RWPE2 (cell line): ENCODE measurements at regions not wholly inside any gene's neighbourhood (a gene's known extent, or its start where the extent isn't known, plus 50 kb on each side); places are given as distances from the start of the nearest gene placed in this dataset.

Source experiments
- ATAC-seq: fragments of 200-7000 bp; cut with Tn5 transposase; 3 replicates; pipeline ENCODE4 v1.9.1; 2021; ENCODE audit warnings: low read depth
- DNase-seq: peaks from one replicate; pipeline ENCODE4 v3.0.0-alpha.2; 2020; ENCODE audit warnings: low spot score
- H3K27ac ChIP-seq: fragments of 450-650 bp; 2 replicates; pipeline ENCODE4 v1.5.1; 2017; ENCODE audit warnings: mild to moderate bottlenecking; ENCODE audit not compliant: poor library complexity, severe bottlenecking
- H3K27me3 ChIP-seq: fragments of 250-450 bp; sonication (Bioruptor Pico); 2 replicates; pipeline ENCODE4 v1.5.1; 2021; ENCODE audit warnings: mild to moderate bottlenecking, moderate library complexity; ENCODE audit not compliant: insufficient read depth, poor library complexity, severe bottlenecking
- H3K36me3 ChIP-seq: fragments of 250-450 bp; sonication (Bioruptor Pico); 2 replicates; pipeline ENCODE4 v1.5.1; 2020; ENCODE audit warnings: low read depth, mild to moderate bottlenecking, moderate library complexity
- H3K4me1 ChIP-seq: fragments of 250-450 bp; sonication (Bioruptor Pico); 2 replicates; pipeline ENCODE4 v1.5.1; 2021; ENCODE audit warnings: mild to moderate bottlenecking, moderate library complexity; ENCODE audit not compliant: insufficient read depth, poor library complexity, severe bottlenecking
- H3K4me3 ChIP-seq: fragments of 250-450 bp; sonication (Bioruptor Pico); 2 replicates; pipeline ENCODE4 v1.5.1; 2021; ENCODE audit warnings: mild to moderate bottlenecking, moderate library complexity; ENCODE audit not compliant: severe bottlenecking
- H3K9me3 ChIP-seq: fragments of 250-450 bp; sonication (Bioruptor Pico); 2 replicates; pipeline ENCODE4 v1.5.1; 2021; ENCODE audit warnings: mild to moderate bottlenecking, moderate library complexity; ENCODE audit not compliant: severe bottlenecking
- CTCF ChIP-seq: fragments of 450-650 bp; IDR thresholded peaks from one replicate; pipeline ENCODE4 v1.5.1; 2017; ENCODE audit warnings: mild to moderate bottlenecking, moderate library complexity; ENCODE audit not compliant: poor library complexity, severe bottlenecking

GRCh38 chr12:19897900-19898408 lies 458.7 kb downstream of the AEBP2 start:
- no peak for TF ChIP-seq CTCF

GRCh38 chr12:19901841-19902240 lies 462.5 kb downstream of the AEBP2 start:
- no peak for DNase-seq
- no peak for ATAC-seq
- no peak overlapping the region for H3K4me3 ChIP-seq

More at GRCh38 chr12:19897900-19898408, 458.7 kb downstream of the AEBP2 start:
- H3K27me3 ChIP-seq, result no peaks in the 10 kb centered on the region
- no peaks in the 10 kb centered on the region for H3K9me3 ChIP-seq
- ATAC-seq (no peak), DNase-seq (no peak)
- no peak overlapping the region for H3K4me3 ChIP-seq
- no peaks in the 10 kb centered on the region for H3K36me3 ChIP-seq
- no peaks in the 10 kb centered on the region for H3K4me1 ChIP-seq
- H3K27ac ChIP-seq, result no peak overlapping the region

GRCh38 chr12:19904819-19905218 lies 463.5 kb upstream of the PDE3A start:
- no peak for DNase-seq
- no peak for ATAC-seq
- Histone ChIP-seq H3K4me1 (no peaks in the 10 kb centered on the region), H3K27ac (no peak overlapping the region), H3K27me3 (no peaks in the 10 kb centered on the region), H3K9me3 (no peaks in the 10 kb centered on the region), H3K4me3 (no peak overlapping the region), H3K36me3 (no peaks in the 10 kb centered on the region)
- no peak for TF ChIP-seq CTCF

More at GRCh38 chr12:19901841-19902240, 462.5 kb downstream of the AEBP2 start:
- Histone ChIP-seq H3K4me1 (no peaks in the 10 kb centered on the region), H3K9me3 (no peaks in the 10 kb centered on the region), H3K27me3 (no peaks in the 10 kb centered on the region), H3K27ac (no peak overlapping the region), H3K36me3 (no peaks in the 10 kb centered on the region)
- no peak for TF ChIP-seq CTCF

- DNase-seq (no peak), ATAC-seq (no peak)
- H3K27ac ChIP-seq, result no peak overlapping the region
Measured at GRCh38 chr12:19908830-19909229, 459.5 kb upstream of the PDE3A start.

More at GRCh38 chr12:19908830-19909229, 459.5 kb upstream of the PDE3A start:
- H3K27me3 ChIP-seq, result no peaks in the 10 kb centered on the region
- no peak overlapping the region for H3K4me3 ChIP-seq
- no peaks in the 10 kb centered on the region for H3K9me3 ChIP-seq
- H3K36me3 ChIP-seq, result no peaks in the 10 kb centered on the region
- H3K4me1 ChIP-seq, result no peaks in the 10 kb centered on the region
- no peak for TF ChIP-seq CTCF
